Mucosa of descending colon (tissue), 3 donors: ENCODE measurements at regions not wholly inside any gene's neighbourhood (a gene's known extent, or its start where the extent isn't known, plus 50 kb on each side); places are given as distances from the start of the nearest gene placed in this dataset.

Experiments
- ATAC-seq: fragments of 200-7000 bp; cut with Tn5 transposase; one replicate; pipeline ENCODE4 v1.9.1; 2020; ENCODE audit warnings: mild to moderate bottlenecking, moderate library complexity
- DNase-seq, 3 donors: peaks; one replicate each; pipeline ENCODE4 v3.0.0-alpha.2; 2020
- H3K36me3 ChIP-seq: fragments of 200-600 bp; one replicate; pipeline ENCODE4 v1.8.0; 2021; ENCODE audit warnings: low read depth, mild to moderate bottlenecking
- H3K4me1 ChIP-seq: fragments of 200-600 bp; one replicate; pipeline ENCODE4 v1.8.0; 2021; ENCODE audit warnings: low read depth, mild to moderate bottlenecking
- H3K4me3 ChIP-seq: fragments of 200-600 bp; one replicate; pipeline ENCODE4 v1.8.0; 2021; ENCODE audit warnings: mild to moderate bottlenecking
- H3K9me3 ChIP-seq: fragments of 200-600 bp; one replicate; pipeline ENCODE4 v1.8.0; 2021; ENCODE audit warnings: mild to moderate bottlenecking
- intact Hi-C, 2 donors: fragments of 100-400 bp; cut with DNase I in 1 of 2; cut with micrococcal nuclease in 1 of 2; formaldehyde crosslinking; loops; one replicate each; pipeline versions ENCODE4 v1.11.0 to v1.11.1; 2022; cut with DNase I, micrococcal nuclease
- TF ChIP-seq, protein P1 (sequence below): fragments of 200-600 bp; IDR thresholded peaks from one replicate; pipeline ENCODE4 v1.8.0; 2022; ENCODE audit warnings: antibody characterized with exemption, mild to moderate bottlenecking
- donor health status: DM: no; HTN: no; CAD: no; lungs with moderate emphysema.
- donor health status: DM: no; HTN: no; CAD: no.
- donor health status: DM: no; HTN: yes; CAD: no.

- DNase-seq = no peak
- Histone ChIP-seq H3K9me3 (peaks cover 2% of the 10 kb centered on the region), H3K4me1 (no peaks in the 10 kb centered on the region), H3K4me3 (no peak overlapping the region), H3K36me3 (no peaks in the 10 kb centered on the region)
- TF ChIP-seq, protein P1, sequence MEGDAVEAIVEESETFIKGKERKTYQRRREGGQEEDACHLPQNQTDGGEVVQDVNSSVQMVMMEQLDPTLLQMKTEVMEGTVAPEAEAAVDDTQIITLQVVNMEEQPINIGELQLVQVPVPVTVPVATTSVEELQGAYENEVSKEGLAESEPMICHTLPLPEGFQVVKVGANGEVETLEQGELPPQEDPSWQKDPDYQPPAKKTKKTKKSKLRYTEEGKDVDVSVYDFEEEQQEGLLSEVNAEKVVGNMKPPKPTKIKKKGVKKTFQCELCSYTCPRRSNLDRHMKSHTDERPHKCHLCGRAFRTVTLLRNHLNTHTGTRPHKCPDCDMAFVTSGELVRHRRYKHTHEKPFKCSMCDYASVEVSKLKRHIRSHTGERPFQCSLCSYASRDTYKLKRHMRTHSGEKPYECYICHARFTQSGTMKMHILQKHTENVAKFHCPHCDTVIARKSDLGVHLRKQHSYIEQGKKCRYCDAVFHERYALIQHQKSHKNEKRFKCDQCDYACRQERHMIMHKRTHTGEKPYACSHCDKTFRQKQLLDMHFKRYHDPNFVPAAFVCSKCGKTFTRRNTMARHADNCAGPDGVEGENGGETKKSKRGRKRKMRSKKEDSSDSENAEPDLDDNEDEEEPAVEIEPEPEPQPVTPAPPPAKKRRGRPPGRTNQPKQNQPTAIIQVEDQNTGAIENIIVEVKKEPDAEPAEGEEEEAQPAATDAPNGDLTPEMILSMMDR = no peak
- intact Hi-C loops = no loop called here
- no peak for ATAC-seq
These were observed 633.4 kb downstream of the PSAT1 start for GRCh38 chr9:78930281-78930680.

DNA sequence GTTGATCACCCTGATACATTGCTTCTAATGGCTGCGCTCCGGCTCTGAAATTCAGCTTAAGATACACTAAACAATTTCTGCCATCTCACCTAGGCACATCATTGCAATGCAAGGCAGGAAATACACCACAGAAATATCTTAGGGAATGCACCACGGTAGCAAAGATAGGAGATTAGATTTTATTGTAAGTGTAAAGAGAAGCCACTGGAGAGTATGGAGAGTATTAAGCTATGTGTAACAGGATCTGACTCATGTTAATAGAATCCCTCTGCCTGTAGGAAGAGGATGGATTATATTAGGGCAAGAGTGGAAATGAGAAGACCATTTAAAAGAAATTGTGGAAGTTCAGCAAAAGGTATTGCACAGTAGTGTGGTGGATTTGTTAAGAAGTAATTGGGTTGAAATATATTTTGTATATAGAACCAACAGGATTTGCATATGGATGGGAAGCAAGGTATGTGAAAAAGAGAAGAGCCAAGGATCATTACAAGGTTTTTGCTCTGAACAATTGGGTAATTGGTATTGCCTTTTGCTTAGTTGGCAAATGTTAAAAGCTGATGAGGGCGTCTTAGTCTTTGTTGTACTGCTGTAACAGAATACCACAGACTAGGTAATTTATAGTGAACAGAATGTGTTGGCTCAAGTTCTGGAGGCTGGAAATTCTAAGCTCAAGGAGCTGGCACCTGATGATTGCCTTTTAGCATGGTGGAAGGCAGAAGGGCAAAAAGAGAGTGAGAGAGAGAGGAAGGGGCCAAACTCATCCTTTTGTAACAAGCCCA lies 636.1 kb downstream of the PSAT1 start:
- H3K9me3 ChIP-seq = peaks cover 2% of the 10 kb centered on the region
- TF ChIP-seq, protein P1 = no peak
- DNase-seq (no peak), ATAC-seq (no peak)
- no peaks in the 10 kb centered on the region for H3K36me3 ChIP-seq
- intact Hi-C loops = no loop called here
- no peaks in the 10 kb centered on the region for H3K4me1 ChIP-seq
- H3K4me3 ChIP-seq = no peak overlapping the region

- intact Hi-C loops = no loop called here
- H3K4me1 ChIP-seq = no peaks in the 10 kb centered on the region
- DNase-seq (no peak), ATAC-seq (no peak)
- H3K9me3 ChIP-seq = peaks cover 2% of the 10 kb centered on the region
- no peak overlapping the region for H3K4me3 ChIP-seq
- H3K36me3 ChIP-seq = no peaks in the 10 kb centered on the region
- TF ChIP-seq, protein P1 = no peak
These were observed 636.9 kb upstream of the TLE4 start for GRCh38 chr9:78934880-78935279.

DNA sequence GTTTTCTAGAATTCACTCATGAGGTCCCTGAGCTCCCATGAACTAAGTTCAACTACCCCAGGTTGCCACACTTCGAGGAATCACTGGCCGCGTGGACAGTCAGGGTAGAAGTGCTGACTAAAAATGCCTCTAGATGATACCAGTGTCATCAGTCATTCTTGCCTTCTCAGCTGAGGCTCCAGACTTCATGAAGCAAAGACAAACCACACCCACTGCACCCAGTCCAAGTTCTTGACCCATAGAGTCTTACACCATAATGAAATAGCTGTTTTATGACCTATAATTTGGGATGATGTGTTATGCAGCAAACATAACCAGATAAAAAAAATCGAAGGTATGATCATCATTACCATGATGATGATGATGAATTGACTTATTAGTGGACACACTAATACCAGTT lies 632.9 kb upstream of the TLE4 start:
- Histone ChIP-seq H3K36me3 (no peaks in the 10 kb centered on the region), H3K4me3 (no peak overlapping the region), H3K4me1 (no peaks in the 10 kb centered on the region), H3K9me3 (no peaks in the 10 kb centered on the region)
- TF ChIP-seq, protein P1 = no peak
- intact Hi-C loops = no loop called here
- ATAC-seq (no peak), DNase-seq (no peak)

DNA sequence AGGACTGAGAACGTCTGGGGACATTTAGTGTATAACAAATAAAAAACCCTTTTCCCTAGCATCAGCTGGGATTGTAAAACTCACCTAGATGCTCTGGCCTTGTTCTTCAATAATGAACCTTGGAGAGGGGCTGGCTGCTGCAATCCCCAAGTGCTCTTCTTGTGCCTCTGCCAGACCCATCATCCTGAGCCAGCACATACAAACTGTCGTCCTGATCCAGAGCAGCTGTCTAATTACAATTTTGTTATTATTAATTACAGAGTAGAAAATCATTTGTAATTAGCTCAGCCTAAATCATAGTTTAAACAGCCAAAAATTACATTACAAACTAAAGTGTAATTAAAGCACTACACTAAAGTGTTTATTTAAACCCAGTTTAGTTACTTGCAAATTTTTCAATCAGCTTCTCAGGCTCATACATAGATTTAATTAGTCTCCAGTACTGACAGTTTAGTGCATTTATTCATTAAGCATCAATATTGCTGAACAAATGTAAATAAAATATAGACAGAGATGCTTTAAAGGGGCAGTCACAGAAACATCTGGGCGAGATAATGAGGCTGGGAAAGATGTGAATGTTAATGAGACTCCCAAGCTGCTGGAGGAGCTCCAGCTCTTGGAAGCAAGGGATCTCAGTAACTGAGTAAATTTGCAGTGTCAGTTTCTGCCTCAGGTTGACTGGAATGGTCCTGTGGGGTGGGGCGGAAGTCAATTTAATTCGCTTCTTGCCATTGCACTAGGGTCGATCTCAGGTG lies 632.3 kb upstream of the TLE4 start:
- TF ChIP-seq, protein P1 = no peak
- Histone ChIP-seq H3K9me3 (no peaks in the 10 kb centered on the region), H3K4me3 (no peak overlapping the region), H3K36me3 (no peaks in the 10 kb centered on the region), H3K4me1 (no peaks in the 10 kb centered on the region)
- peak in 1 of 3 donors; percentile 2 for DNase-seq
- ATAC-seq = no peak
- intact Hi-C loops = no loop called here
